H1 (cell line): ENCODE measurements at regions not wholly inside any gene's neighbourhood (a gene's known extent, or its start where the extent isn't known, plus 50 kb on each side); places are given as distances from the start of the nearest gene placed in this dataset.

Experiments
- CTCF ChIA-PET: fragments of 300-600 bp; sonication (Branson Sonifier 250); formaldehyde crosslinking; loops from one replicate; lab custom pipeline; 2021; ENCODE audit not compliant: partially characterized antibody; lab: Charles Lee
- POLR2A ChIA-PET: fragments of 300-600 bp; sonication (Branson Sonifier 250); formaldehyde crosslinking; loops from one replicate; lab custom pipeline; 2021; ENCODE audit warnings: inconsistent platforms; ENCODE audit not compliant: partially characterized antibody; lab: Charles Lee
- DNase-seq, 2 experiments: peaks; one replicate each; pipeline versions ENCODE4 v3.0.0 to v3.0.0-alpha.2; 2010 to 2022; ENCODE audit warnings: low spot score in 2 of 2, low read depth in 1 of 2, mixed read lengths in 1 of 2
- FAIRE-seq: peaks from 2 replicates; lab custom pipeline; 2011; peaks lifted over from hg19 to GRCh38; lab: Jason Lieb, UNC
- H2AFZ ChIP-seq: 2 replicates; pipeline ENCODE4 v1.8.1; 2012; ENCODE audit warnings: low read length, inconsistent platforms
- H2AK5ac ChIP-seq: 2 replicates; pipeline ENCODE4 v1.6.1; 2013; ENCODE audit warnings: low read depth, low read length
- H2BK120ac ChIP-seq: replicated peaks from 2 replicates; pipeline ENCODE3; 2013; ENCODE audit warnings: low read depth, low read length, inconsistent platforms
- H2BK12ac ChIP-seq: 2 replicates; pipeline ENCODE4 v1.6.1; 2013; ENCODE audit warnings: low read depth, low read length
- H2BK15ac ChIP-seq: 2 replicates; pipeline ENCODE4 v1.6.1; 2013; ENCODE audit warnings: low read length
- H2BK20ac ChIP-seq: 2 replicates; pipeline ENCODE4 v1.6.1; 2013; ENCODE audit warnings: low read length
- H2BK5ac ChIP-seq: 2 replicates; pipeline ENCODE4 v1.6.1; 2013; ENCODE audit warnings: low read depth, low read length
- H3K14ac ChIP-seq: 2 replicates; pipeline ENCODE4 v1.6.1; 2013; ENCODE audit warnings: inconsistent platforms; ENCODE audit not compliant: insufficient read length
- H3K18ac ChIP-seq: 2 replicates; pipeline ENCODE4 v1.6.1; 2013; ENCODE audit warnings: low read length; ENCODE audit errors: extremely low read depth
- H3K23ac ChIP-seq: 2 replicates; pipeline ENCODE4 v1.6.1; 2013; ENCODE audit warnings: inconsistent platforms; ENCODE audit not compliant: insufficient read length
- H3K23me2 ChIP-seq: 2 replicates; pipeline ENCODE4 v1.6.1; 2013; ENCODE audit warnings: low read depth, low read length
- H3K27ac ChIP-seq: 2 replicates; pipeline ENCODE4 v1.6.1; 2011; ENCODE audit warnings: low read depth, low read length, inconsistent platforms
- H3K27me3 ChIP-seq, 4 experiments: replicated peaks in 1 of 4; 1 replicate in 1 of 4; 2 replicates in 3 of 4; pipeline versions ENCODE4 v1.6.1 to v1.8.1; 2011 to 2013; ENCODE audit warnings: low read length in 3 of 4, mild to moderate bottlenecking in 3 of 4, inconsistent platforms in 2 of 4, mixed read lengths in 2 of 4, moderate library complexity in 1 of 4; ENCODE audit not compliant: control insufficient read depth in 3 of 4, insufficient read depth in 3 of 4; ENCODE audit errors: extremely low read depth in 1 of 4
- H3K36me3 ChIP-seq, 4 experiments: 2 replicates each; pipeline versions ENCODE4 v1.6.1 to v1.8.1; 2011 to 2013; ENCODE audit warnings: mild to moderate bottlenecking in 4 of 4, low read length in 3 of 4, moderate library complexity in 2 of 4, control low read depth in 1 of 4, inconsistent platforms in 1 of 4; ENCODE audit not compliant: insufficient read depth in 4 of 4, control insufficient read depth in 2 of 4
- H3K4ac ChIP-seq: replicated peaks from 2 replicates; pipeline ENCODE3; 2013; ENCODE audit warnings: low read length, low read depth, mixed read lengths, inconsistent platforms; ENCODE audit not compliant: insufficient read length
- H3K4me1 ChIP-seq, 4 experiments: replicated peaks in 1 of 4; 1 replicate in 1 of 4; 2 replicates in 3 of 4; pipeline versions ENCODE4 v1.6.1 to v1.8.1; 2011 to 2013; ENCODE audit warnings: low read length in 3 of 4, inconsistent platforms in 2 of 4, mixed read lengths in 1 of 4; ENCODE audit not compliant: insufficient read depth in 4 of 4, control insufficient read depth in 3 of 4
- H3K4me2 ChIP-seq, 2 experiments: 2 replicates each; pipeline versions ENCODE4 v1.6.1 to v1.8.1; 2011 to 2013; ENCODE audit warnings: low read depth in 2 of 2, low read length in 2 of 2, control low read depth in 1 of 2, inconsistent platforms in 1 of 2, mild to moderate bottlenecking in 1 of 2; ENCODE audit not compliant: insufficient read depth in 1 of 2
- H3K4me3 ChIP-seq, 4 experiments: fragments of 200-600, 300-600 bp in 1 of 4; sonication (generic), shearing (Covaris generic), sonication (Bioruptor Twin) in 1 of 4; 2 replicates each; pipeline versions ENCODE4 v1.5.1 to v1.8.1; 2011 to 2016; ENCODE audit warnings: low read length in 4 of 4, low read depth in 3 of 4, control low read depth in 2 of 4, inconsistent platforms in 2 of 4, mild to moderate bottlenecking in 2 of 4, mixed read lengths in 1 of 4, moderate library complexity in 1 of 4; ENCODE audit not compliant: insufficient read depth in 2 of 4; ENCODE audit errors: extremely low read depth in 1 of 4
- H3K56ac ChIP-seq: replicated peaks from 2 replicates; pipeline ENCODE3; 2013; ENCODE audit warnings: low read depth, mild to moderate bottlenecking, mixed read lengths, low read length, inconsistent platforms; ENCODE audit not compliant: insufficient read length
- H3K79me1 ChIP-seq: 2 replicates; pipeline ENCODE4 v1.6.1; 2013; ENCODE audit warnings: low read depth, low read length, control low read depth
- H3K79me2 ChIP-seq, 2 experiments: 2 replicates each; pipeline versions ENCODE4 v1.6.1 to v1.8.1; 2012 to 2013; ENCODE audit warnings: low read length in 2 of 2, mild to moderate bottlenecking in 2 of 2, inconsistent platforms in 1 of 2; ENCODE audit not compliant: insufficient read depth in 2 of 2, control insufficient read depth in 1 of 2
- H3K9ac ChIP-seq, 4 experiments: replicated peaks in 1 of 4; 1 replicate in 1 of 4; 2 replicates in 3 of 4; pipeline versions ENCODE4 v1.6.1 to v1.8.1; 2011 to 2013; ENCODE audit warnings: low read depth in 3 of 4, low read length in 3 of 4, control low read depth in 2 of 4, mild to moderate bottlenecking in 2 of 4, moderate library complexity in 2 of 4, inconsistent platforms in 1 of 4; ENCODE audit errors: extremely low read depth in 1 of 4
- H3K9me3 ChIP-seq, 2 experiments: 2 replicates each; pipeline versions ENCODE4 v1.6.1 to v1.8.1; 2012 to 2013; ENCODE audit warnings: mild to moderate bottlenecking in 2 of 2, moderate library complexity in 2 of 2, control low read depth in 1 of 2, inconsistent platforms in 1 of 2, low read depth in 1 of 2, low read length in 1 of 2, mixed read lengths in 1 of 2; ENCODE audit not compliant: insufficient read depth in 2 of 2
- H4K20me1 ChIP-seq, 2 experiments: replicated peaks in 1 of 2; 2 replicates each; pipeline versions ENCODE3 to v1.8.1; 2011 to 2013; ENCODE audit warnings: inconsistent platforms in 2 of 2, low read length in 2 of 2, mild to moderate bottlenecking in 1 of 2; ENCODE audit not compliant: insufficient read depth in 2 of 2, control insufficient read depth in 1 of 2
- H4K5ac ChIP-seq: 2 replicates; pipeline ENCODE4 v1.6.1; 2013; ENCODE audit warnings: low read length, low read depth, mixed read lengths, inconsistent platforms; ENCODE audit not compliant: insufficient read length
- H4K8ac ChIP-seq: 2 replicates; pipeline ENCODE4 v1.8.0; 2013; ENCODE audit warnings: mild to moderate bottlenecking, moderate library complexity, low read length, inconsistent platforms; ENCODE audit not compliant: insufficient read depth; ENCODE audit errors: extremely low read depth
- H4K91ac ChIP-seq: replicated peaks from 2 replicates; pipeline ENCODE3; 2013; ENCODE audit warnings: low read length, mixed read lengths, inconsistent platforms; ENCODE audit not compliant: insufficient read length
- CBX8 ChIP-seq: fragments of 300-800, 300-1000 bp; sonication (generic); IDR thresholded peaks from 2 replicates; pipeline ENCODE4 v1.7.1; 2016; ENCODE audit warnings: low read depth, low read length, borderline replicate concordance
- CEBPB ChIP-seq: IDR thresholded peaks from 2 replicates; pipeline ENCODE4 v1.6.1; 2012; ENCODE audit warnings: low read depth, low read length
- SAP30 ChIP-seq: fragments of 300-600 bp; sonication (generic); IDR thresholded peaks from 2 replicates; pipeline ENCODE4 v1.7.1; 2012; ENCODE audit warnings: low read length, moderate library complexity, mild to moderate bottlenecking, inconsistent platforms; ENCODE audit not compliant: insufficient read depth, insufficient replicate concordance
- WGBS, 2 experiments: shearing (Covaris generic) in 1 of 2; methylation state at CpG; one replicate each; pipeline versions ENCODE4 v1.1.6 to v1.1.7; 2013 to 2015; ENCODE audit warnings: low lambda C conversion rate in 2 of 2, mixed read lengths in 2 of 2, inconsistent platforms in 1 of 2, low coverage in 1 of 2, missing lambda C conversion rate in 1 of 2; ENCODE audit not compliant: insufficient replicate concordance in 2 of 2, insufficient coverage in 1 of 2, insufficient read length in 1 of 2; ENCODE audit errors: extremely low coverage in 1 of 2, missing lambda C conversion rate in 1 of 2; 5-methylcytosine and 5-hydroxymethylcytosine counted together

GRCh38 chr2:234392041-234392615, 104.8 kb downstream of the ARL4C start:
- FAIRE-seq: no peak

More at GRCh38 chr2:234392041-234392615, 104.8 kb downstream of the ARL4C start:
- DNase-seq: no peak
- H3K4me1 ChIP-seq: no peaks in the 10 kb centered on the region
- H3K23ac ChIP-seq: no peak overlapping the region
- H3K4ac ChIP-seq: no peak overlapping the region
- no peak overlapping the region for H4K8ac ChIP-seq
- no peak overlapping the region for H2AFZ ChIP-seq
- WGBS, 2 experiments: 89% methylated on average over 4 of the region's 4 CpGs; no CpG with 5 or more reads in 1 of the 2 experiments
- no peak for TF ChIP-seq SAP30
- no peak for TF ChIP-seq CBX8
- TF ChIP-seq CEBPB: no peak
- no peak overlapping the region for H3K14ac ChIP-seq
- no peaks in the 10 kb centered on the region for H4K20me1 ChIP-seq
- no peak overlapping the region for H3K56ac ChIP-seq
- no peak overlapping the region for H3K9ac ChIP-seq
- ChIA-PET POLR2A (interaction anchor here (0.6 kb wide), 1 partner anchor 536 kb away, joined by 3 read pairs; no protein-coding TSS in a partner anchor), CTCF (interaction anchor here (0.6 to 1.6 kb wide), 5 partner anchors 11 to 724 kb away, joined by 3 to 7 read pairs (median 3); no protein-coding TSS in a partner anchor)
- no peak overlapping the region for H3K27ac ChIP-seq
- H4K5ac ChIP-seq: no peak overlapping the region
- H3K23me2 ChIP-seq: no peaks in the 10 kb centered on the region
- H4K91ac ChIP-seq: no peak overlapping the region
- no peaks in the 10 kb centered on the region for H3K79me2 ChIP-seq
- no peaks in the 10 kb centered on the region for H3K36me3 ChIP-seq
- no peaks in the 10 kb centered on the region for H3K9me3 ChIP-seq
- no peaks in the 10 kb centered on the region for H3K79me1 ChIP-seq
- no peak overlapping the region for H3K4me2 ChIP-seq
- no peak overlapping the region for H3K4me3 ChIP-seq
- H2BK12ac ChIP-seq: no peak overlapping the region
- H2BK15ac ChIP-seq: no peak overlapping the region
- H2AK5ac ChIP-seq: no peak overlapping the region
- H2BK120ac ChIP-seq: no peak overlapping the region
- H2BK5ac ChIP-seq: no peak overlapping the region
- H3K27me3 ChIP-seq: no peaks in the 10 kb centered on the region
- no peak overlapping the region for H2BK20ac ChIP-seq
- H3K18ac ChIP-seq: no peak overlapping the region
